Thymus (tissue), 11 donors: ENCODE measurements at regions not wholly inside any gene's neighbourhood (a gene's known extent, or its start where the extent isn't known, plus 50 kb on each side); places are given as distances from the start of the nearest gene placed in this dataset.

Experiments
- DNase-seq, 9 donors: peaks; one replicate each; pipeline ENCODE4 v3.0.0-alpha.2; 2013; ENCODE audit warnings: low spot score in 9 of 9, low read depth in 6 of 9, missing footprints in 1 of 9
- H3K27ac ChIP-seq, 2 donors: one replicate each; pipeline ENCODE4 v1.5.1; 2013; ENCODE audit warnings: control low read depth in 1 of 2, low read depth in 1 of 2, low read length in 1 of 2, mild to moderate bottlenecking in 1 of 2, moderate library complexity in 1 of 2
- H3K27me3 ChIP-seq, 2 donors: one replicate each; pipeline ENCODE4 v1.5.1; 2013; ENCODE audit warnings: low read length in 1 of 2; ENCODE audit not compliant: control insufficient read depth in 2 of 2, insufficient read depth in 1 of 2
- H3K36me3 ChIP-seq, 2 donors: one replicate each; pipeline ENCODE4 v1.5.1; 2013; ENCODE audit warnings: low read length in 1 of 2, mild to moderate bottlenecking in 1 of 2, moderate library complexity in 1 of 2; ENCODE audit not compliant: control insufficient read depth in 2 of 2, insufficient read depth in 2 of 2
- H3K4me1 ChIP-seq, 2 donors: one replicate each; pipeline ENCODE4 v1.5.1; 2013; ENCODE audit warnings: low read length in 2 of 2; ENCODE audit not compliant: control insufficient read depth in 2 of 2, insufficient read depth in 2 of 2
- H3K4me3 ChIP-seq, 2 donors: one replicate each; pipeline ENCODE4 v1.5.1; 2013; ENCODE audit warnings: low read length in 2 of 2, control low read depth in 1 of 2, mild to moderate bottlenecking in 1 of 2
- H3K9me3 ChIP-seq, 2 donors: one replicate each; pipeline ENCODE4 v1.5.1; 2013; ENCODE audit warnings: low read length in 1 of 2, mild to moderate bottlenecking in 1 of 2; ENCODE audit not compliant: control insufficient read depth in 2 of 2, insufficient read depth in 1 of 2
- WGBS: extraction: QIAGEN DNeasy Blood & Tissue Kit; methylation state at CpG from one replicate; pipeline ENCODE4 v1.1.7; 2013; 5-methylcytosine and 5-hydroxymethylcytosine counted together
- donor health status: healthy.

GRCh38 chr6:96469312-96469711 lies 52.3 kb upstream of the UFL1 start:
- Histone ChIP-seq H3K27me3 (no peaks in the 10 kb centered on the region), H3K36me3 (no peaks in the 10 kb centered on the region), H3K27ac (no peak overlapping the region), H3K4me3 (no peak overlapping the region), H3K9me3 (no peaks in the 10 kb centered on the region), H3K4me1 (no peaks in the 10 kb centered on the region)
- no peak for DNase-seq
- WGBS, result 83% methylated on average over 2 of the region's 2 CpGs

DNA sequence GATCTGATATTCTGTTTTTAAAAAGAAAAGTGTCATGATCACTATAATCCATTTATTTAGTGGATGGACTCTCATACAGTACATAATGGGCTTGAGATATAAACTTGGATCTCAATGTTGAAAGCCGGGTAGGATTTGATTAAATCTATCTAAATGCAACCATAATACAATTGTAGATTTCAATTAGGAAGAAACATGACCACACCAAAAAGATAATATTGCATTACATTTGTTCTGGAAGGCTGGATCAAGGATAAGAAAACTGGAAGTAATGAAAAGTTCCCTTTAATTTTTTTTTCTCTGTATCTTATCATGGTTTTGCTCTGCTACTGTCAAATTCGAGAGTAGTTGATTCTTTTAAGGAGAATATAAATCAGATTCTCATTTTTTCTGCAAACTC lies 51.3 kb upstream of the UFL1 start:
- H3K9me3 ChIP-seq, result no peaks in the 10 kb centered on the region
- no peaks in the 10 kb centered on the region for H3K27me3 ChIP-seq
- DNase-seq, result no peak
- H3K4me1 ChIP-seq, result no peaks in the 10 kb centered on the region
- WGBS, result 87% methylated on average over 2 of the region's 2 CpGs
- no peaks in the 10 kb centered on the region for H3K36me3 ChIP-seq
- H3K27ac ChIP-seq, result no peak overlapping the region
- H3K4me3 ChIP-seq, result no peak overlapping the region
